ENCODE measurements at regions not wholly inside any gene's neighbourhood (a gene's known extent, or its start where the extent isn't known, plus 50 kb on each side); places are given as distances from the start of the nearest gene placed in this dataset.

DNA sequence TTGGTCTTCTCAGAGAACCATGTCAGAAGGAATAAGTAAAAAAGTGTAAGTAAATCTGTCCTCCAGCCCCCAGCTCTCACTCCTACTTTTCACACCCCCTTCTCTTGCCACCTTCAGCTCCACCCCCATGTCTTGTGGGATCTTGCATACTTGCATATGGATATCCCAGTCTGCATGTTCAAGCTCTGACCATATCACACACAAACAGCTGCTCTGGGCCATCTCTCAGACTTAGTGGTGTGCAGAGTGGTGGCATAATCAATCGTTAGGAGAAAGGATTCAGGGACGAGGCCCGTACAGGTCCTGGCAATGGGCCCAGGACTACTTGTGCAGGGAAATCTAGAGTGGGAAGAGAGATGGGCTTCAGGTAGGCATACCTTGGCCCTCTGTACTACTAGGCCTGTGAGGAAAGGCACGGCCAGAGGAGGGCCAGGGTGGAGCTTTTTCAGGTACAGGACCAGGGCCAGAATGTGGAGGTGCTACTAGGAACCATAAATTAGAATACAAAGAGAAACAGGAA is 112.0 kb upstream of the SGK1 start:
- TF ChIP-seq, protein P1, sequence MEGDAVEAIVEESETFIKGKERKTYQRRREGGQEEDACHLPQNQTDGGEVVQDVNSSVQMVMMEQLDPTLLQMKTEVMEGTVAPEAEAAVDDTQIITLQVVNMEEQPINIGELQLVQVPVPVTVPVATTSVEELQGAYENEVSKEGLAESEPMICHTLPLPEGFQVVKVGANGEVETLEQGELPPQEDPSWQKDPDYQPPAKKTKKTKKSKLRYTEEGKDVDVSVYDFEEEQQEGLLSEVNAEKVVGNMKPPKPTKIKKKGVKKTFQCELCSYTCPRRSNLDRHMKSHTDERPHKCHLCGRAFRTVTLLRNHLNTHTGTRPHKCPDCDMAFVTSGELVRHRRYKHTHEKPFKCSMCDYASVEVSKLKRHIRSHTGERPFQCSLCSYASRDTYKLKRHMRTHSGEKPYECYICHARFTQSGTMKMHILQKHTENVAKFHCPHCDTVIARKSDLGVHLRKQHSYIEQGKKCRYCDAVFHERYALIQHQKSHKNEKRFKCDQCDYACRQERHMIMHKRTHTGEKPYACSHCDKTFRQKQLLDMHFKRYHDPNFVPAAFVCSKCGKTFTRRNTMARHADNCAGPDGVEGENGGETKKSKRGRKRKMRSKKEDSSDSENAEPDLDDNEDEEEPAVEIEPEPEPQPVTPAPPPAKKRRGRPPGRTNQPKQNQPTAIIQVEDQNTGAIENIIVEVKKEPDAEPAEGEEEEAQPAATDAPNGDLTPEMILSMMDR (IDR thresholded peaks at IDR 0.05) = no peak
- TF ChIP-seq POLR2A (IDR thresholded peaks at IDR 0.05) = no peak
- no peak for TF ChIP-seq POLR2AphosphoS5 (IDR thresholded peaks at IDR 0.05)
